Jurkat, Clone E6-1 (cell line): ENCODE measurements at regions not wholly inside any gene's neighbourhood (a gene's known extent, or its start where the extent isn't known, plus 50 kb on each side); places are given as distances from the start of the nearest gene placed in this dataset.
A peak's percentile ranks its signal among the peaks of the same experiment; 100 is the strongest.
"Not testable (repeated sequence)": the region's sequence is repeated elsewhere in the genome, so short reads cannot be mapped to it uniquely, and the experiment has no call there.

Source experiments
- DNase-seq: peaks from one replicate; pipeline ENCODE4 v3.0.0-alpha.2; 2011; ENCODE audit warnings: low read depth, low spot score
- H3K4me3 ChIP-seq: 2 replicates; pipeline ENCODE4 v1.5.1; 2011; ENCODE audit warnings: mild to moderate bottlenecking, low read length, control low read depth, moderate library complexity

GRCh38 chrX:149420566-149420965 is 84.5 kb downstream of the IDS start:
- DNase-seq, H3K4me3 ChIP-seq: not testable (repeated sequence)

- no peak overlapping the region for H3K4me3 ChIP-seq
- DNase-seq = no peak
These were observed 107.1 kb downstream of the IDS start for GRCh38 chrX:149398027-149398426.

GRCh38 chrX:149392921-149393320 is 112.2 kb downstream of the IDS start:
- no peak for DNase-seq

GRCh38 chrX:149383852-149384251 is 121.3 kb downstream of the IDS start:
- no peak for DNase-seq

More at GRCh38 chrX:149392921-149393320, 112.2 kb downstream of the IDS start:
- no peak overlapping the region for H3K4me3 ChIP-seq

GRCh38 chrX:149374751-149375150 is 130.4 kb downstream of the IDS start:
- DNase-seq = no peak
- H3K4me3 ChIP-seq = no peak overlapping the region

More at GRCh38 chrX:149383852-149384251, 121.3 kb downstream of the IDS start:
- no peak overlapping the region for H3K4me3 ChIP-seq

- DNase-seq = no peak
- H3K4me3 ChIP-seq = no peak overlapping the region
These were observed 132.2 kb downstream of the IDS start for GRCh38 chrX:149372866-149373265.

- no peak overlapping the region for H3K4me3 ChIP-seq
- DNase-seq = no peak
These were observed 133.1 kb downstream of the IDS start for GRCh38 chrX:149371986-149372385.

- H3K4me3 ChIP-seq = no peak overlapping the region
- DNase-seq = no peak
These were observed 135.0 kb downstream of the IDS start for GRCh38 chrX:149370097-149370496.

GRCh38 chrX:149365552-149365951 is 139.6 kb downstream of the IDS start:
- no peak overlapping the region for H3K4me3 ChIP-seq
- DNase-seq = no peak

- H3K4me3 ChIP-seq = no peak overlapping the region
- no peak for DNase-seq
These were observed 140.0 kb downstream of the IDS start for GRCh38 chrX:149365061-149365460.

- DNase-seq = no peak
- H3K4me3 ChIP-seq = no peak overlapping the region
These were observed 141.1 kb downstream of the IDS start for GRCh38 chrX:149363965-149364364.

- no peak for DNase-seq
- no peak overlapping the region for H3K4me3 ChIP-seq
These were observed 158.8 kb downstream of the IDS start for GRCh38 chrX:149346306-149346705.

- DNase-seq = no peak
These were observed 182.8 kb downstream of the IDS start for GRCh38 chrX:149322316-149322715.

GRCh38 chrX:149313871-149314371 is 191.2 kb downstream of the IDS start:
- H3K4me3 ChIP-seq = no peak overlapping the region
- no peak for DNase-seq

More at GRCh38 chrX:149322316-149322715, 182.8 kb downstream of the IDS start:
- no peak overlapping the region for H3K4me3 ChIP-seq

GRCh38 chrX:149312988-149313387 is 192.1 kb downstream of the IDS start:
- no peak overlapping the region for H3K4me3 ChIP-seq
- DNase-seq = no peak

GRCh38 chrX:149312097-149312496 is 193.0 kb downstream of the IDS start:
- no peak for DNase-seq

GRCh38 chrX:149302705-149303104 is 202.4 kb downstream of the IDS start:
- no peak overlapping the region for H3K4me3 ChIP-seq
- no peak for DNase-seq

More at GRCh38 chrX:149312097-149312496, 193.0 kb downstream of the IDS start:
- no peak overlapping the region for H3K4me3 ChIP-seq

GRCh38 chrX:149298111-149298510 is 207.0 kb downstream of the IDS start:
- no peak for DNase-seq
- no peak overlapping the region for H3K4me3 ChIP-seq

GRCh38 chrX:149296092-149296491 is 209.0 kb downstream of the IDS start:
- H3K4me3 ChIP-seq = no peak overlapping the region
- DNase-seq = no peak

- DNase-seq = peak; percentile 60
- no peak overlapping the region for H3K4me3 ChIP-seq
These were observed 218.2 kb downstream of the IDS start for GRCh38 chrX:149286940-149287349.

GRCh38 chrX:149284616-149285015 is 220.5 kb downstream of the IDS start:
- H3K4me3 ChIP-seq = no peak overlapping the region
- no peak for DNase-seq

GRCh38 chrX:149283853-149284252 is 221.3 kb downstream of the IDS start:
- no peak for DNase-seq
- no peak overlapping the region for H3K4me3 ChIP-seq
